NCI-H2171 treated with DMSO at 0.1 percent for 48 hours (cell line): ENCODE measurements at regions not wholly inside any gene's neighbourhood (a gene's known extent, or its start where the extent isn't known, plus 50 kb on each side); places are given as distances from the start of the nearest gene placed in this dataset.

Source experiments
- DNase-seq: peaks from one replicate; lab custom pipeline; 2025; lab: John Stamatoyannopoulos, UW

DNA sequence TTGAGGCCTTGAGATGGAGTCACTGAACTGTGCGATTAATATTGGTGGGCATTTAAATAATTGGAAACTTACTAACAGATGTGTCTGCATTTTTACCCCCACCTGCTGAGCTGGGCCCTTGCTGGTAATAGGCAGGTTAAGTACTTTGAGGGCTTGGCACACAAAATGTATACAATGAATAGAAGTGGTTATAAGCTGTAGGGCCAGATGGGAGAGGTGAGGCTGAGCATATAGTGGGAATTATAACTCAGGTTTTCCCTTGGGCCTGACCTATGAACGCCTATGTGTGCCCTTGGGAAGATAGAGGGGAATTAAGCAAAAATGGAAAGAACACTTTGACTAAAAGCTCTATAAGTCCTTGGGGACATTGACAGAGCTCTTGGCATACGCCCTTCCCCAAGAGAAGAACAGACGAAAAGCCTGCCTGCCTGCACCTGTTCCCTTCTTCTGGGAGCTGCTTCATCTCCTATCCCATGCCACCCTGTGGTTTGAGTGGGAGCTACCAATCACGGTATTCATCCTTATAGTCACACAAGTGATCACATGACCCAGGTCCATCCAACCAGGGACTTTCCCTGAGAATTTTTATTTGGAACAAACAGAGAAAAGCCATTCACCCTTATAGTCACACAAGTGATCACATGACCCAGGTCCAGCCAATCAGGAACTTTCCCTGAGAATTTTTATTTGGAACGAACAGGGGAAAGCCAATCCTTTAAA, 260.7 kb upstream of the CSF3R start:
- DNase-seq = peak; percentile 95

DNA sequence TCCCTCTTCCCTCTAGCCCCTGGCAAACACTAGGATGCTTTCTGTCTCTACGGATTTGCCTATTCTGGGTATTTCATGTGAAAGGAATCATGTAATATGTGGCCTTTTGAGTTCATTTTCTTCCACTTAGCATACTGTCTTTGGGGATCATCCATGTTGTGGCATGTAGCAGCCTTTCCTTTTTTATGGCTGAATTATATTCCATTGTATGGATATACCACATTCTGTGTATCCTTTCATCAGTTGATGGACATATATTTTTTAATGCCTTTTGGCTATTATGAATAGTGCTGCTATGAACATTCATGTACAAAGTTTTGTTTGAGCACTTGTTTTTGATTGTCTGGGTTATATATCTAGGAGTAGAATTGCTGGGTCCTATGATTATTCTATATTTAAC, 258.4 kb upstream of the CSF3R start:
- no peak for DNase-seq

DNA sequence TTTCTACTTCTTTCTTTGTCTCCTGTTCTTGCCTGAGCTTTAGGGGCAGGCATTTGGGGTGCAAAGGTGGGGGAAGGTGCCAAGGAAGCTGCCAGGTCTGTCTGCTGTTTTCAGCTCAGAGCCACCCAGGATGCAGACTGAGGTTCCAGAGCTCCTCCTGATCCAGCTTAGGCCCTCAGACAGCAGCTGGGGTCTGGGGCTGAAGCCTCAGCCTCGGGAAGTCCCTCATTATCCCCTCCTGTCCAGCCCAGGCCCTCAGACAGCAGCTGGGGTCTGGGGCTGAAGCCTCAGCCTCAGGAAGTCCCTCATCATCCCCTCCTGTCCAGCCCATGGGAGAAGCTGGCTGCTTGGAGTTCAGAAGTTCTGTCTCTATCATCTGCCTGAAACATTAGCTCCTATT, 257.7 kb upstream of the CSF3R start:
- no peak for DNase-seq

DNA sequence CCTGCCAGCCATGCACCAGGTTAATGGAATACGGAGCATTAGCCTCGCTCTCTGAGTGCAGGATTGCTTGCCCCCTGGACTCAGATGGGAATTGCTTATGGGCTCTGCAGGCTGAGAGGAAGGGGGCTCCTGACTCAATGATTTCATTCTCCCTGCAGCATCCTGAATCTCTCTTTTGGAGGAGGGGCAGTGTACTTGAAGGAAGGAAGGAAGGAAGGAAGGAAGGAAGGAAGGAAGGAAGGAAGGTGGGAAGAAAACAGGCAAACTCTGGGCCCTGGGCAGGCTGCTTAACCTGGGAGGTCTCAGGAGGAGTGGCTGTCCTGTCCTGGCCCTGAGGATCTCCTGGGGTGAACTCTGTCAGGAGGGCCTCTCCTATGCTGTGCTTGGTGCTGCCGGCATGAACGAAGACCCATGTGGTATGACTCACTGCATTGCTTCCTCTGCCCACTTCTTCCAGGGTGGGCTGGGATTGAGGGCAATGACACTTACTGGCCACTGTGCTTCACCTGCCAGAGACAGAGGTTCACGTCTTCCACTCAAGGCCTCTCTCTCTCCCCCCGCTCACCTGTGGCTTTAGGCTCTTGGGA, 257.1 kb upstream of the CSF3R start:
- DNase-seq = no peak

DNA sequence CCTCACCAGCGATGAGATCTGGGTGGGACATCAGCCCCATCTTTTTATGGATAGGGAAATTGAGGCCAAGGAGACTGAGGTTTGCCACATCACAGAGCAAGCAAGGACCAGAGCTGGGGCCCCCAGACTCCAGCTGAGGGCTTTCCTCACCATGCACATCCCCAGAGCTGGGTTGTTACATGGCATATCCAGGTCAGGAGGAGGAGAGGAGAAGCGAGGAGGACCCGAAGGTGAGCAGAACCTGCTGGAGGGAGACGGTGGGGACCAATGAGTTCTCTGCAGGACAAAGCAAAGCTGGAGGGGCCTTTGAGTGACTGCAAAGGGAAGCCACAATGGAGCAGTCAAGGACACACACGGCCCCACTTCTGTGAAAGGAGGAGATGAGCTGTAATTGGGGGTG, 255.5 kb upstream of the CSF3R start:
- DNase-seq = no peak

DNA sequence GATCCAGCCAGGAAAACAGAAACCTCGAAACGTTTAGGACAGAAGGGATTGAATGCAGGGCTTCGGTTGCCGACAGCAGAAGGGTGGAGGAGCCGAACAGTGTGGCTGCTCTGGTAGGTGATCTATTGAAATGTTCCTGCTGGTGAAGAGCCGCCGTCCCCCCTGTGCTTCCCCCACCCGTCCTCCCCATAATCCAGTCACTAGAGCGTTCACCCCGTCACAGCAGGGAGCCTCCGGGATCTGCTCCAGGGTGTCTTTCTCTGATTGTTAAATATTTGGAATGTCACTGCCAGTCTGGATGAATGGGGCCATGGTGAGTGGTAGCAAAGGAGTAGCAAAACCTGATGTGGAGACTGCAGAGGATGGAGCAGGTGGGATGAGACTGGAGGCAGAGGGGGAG, 255.1 kb upstream of the CSF3R start:
- no peak for DNase-seq

DNA sequence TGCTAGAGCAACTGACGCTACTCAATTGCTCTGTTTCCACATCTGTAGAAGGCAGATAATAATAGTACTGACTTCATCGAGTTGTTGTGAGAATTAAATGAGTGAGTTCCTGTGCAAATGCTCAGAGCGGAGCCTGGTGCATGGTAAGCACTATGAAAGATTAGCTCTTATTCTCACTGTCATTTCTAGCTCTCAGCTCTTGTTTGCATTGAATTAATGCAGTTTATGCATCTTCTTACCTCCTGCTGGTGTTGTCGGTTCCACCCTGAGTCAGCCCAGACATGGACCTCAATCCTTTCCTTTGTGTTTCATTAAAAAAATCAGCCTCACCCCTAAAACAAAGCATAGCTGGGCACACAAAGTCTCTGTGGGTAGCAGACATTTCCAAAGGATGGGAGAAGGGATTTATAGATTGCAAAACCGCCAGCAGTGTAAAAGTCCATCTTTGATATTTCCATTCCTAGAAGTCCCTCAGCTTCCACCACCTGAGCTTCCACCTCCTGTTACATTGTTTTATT, 254.4 kb upstream of the CSF3R start:
- no peak for DNase-seq

DNA sequence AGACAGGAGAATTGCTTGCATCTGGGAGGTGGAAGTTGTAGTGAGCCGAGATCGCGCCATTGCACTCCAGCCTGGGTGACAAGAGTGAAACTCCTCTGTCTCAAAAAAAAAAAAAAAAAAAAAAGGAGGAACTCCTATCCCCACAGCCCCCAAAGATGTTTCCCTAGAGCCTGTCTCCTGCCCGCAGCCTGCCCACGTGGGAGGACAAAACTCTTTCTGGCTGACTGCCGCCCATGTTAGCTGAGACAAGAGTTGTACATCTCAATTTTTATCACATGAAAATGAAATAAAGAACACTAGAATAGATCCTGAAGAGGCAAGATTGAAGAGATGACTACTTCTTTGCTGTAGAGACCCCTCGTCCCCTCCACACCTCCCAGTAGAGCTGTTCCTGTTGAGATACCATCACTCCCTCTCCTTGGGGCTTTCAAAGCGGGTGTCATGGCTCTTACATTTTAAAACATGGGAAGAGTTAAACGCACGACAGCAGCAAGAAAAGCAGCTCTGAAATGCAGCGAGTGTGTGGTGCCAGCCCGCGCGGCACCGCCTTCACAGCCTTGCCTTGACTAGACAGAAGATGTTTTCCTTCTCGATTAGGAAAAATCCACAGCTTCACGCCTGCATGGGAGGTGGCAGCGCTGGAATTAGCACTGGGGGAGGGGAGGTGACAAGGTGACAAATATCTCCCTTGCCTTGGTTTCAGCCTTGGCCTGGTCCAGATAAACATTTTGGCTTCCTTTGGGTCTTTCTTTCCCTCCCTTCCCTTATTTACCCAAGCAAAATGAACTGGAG, 253.4 kb upstream of the CSF3R start:
- no peak for DNase-seq

DNA sequence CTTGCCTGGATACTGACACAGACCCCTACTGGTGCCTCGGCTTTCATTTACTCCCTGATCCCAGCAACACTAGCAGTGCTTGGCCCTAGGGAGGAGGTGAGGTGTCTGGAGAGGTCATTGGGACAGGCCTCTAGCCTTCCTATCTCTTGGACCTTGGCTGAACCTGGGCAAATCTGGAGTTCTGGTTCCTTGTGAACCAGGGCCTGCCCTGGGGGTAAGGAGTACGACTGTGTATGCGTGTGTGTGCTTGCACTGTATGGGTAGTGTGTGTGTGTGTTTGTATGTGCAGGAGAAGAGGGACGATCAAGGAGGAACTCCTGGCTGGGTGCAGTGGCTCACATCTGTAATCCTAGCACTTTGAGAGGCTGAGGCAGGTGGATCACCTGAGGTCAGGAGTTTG, 252.7 kb upstream of the CSF3R start:
- DNase-seq = no peak

DNA sequence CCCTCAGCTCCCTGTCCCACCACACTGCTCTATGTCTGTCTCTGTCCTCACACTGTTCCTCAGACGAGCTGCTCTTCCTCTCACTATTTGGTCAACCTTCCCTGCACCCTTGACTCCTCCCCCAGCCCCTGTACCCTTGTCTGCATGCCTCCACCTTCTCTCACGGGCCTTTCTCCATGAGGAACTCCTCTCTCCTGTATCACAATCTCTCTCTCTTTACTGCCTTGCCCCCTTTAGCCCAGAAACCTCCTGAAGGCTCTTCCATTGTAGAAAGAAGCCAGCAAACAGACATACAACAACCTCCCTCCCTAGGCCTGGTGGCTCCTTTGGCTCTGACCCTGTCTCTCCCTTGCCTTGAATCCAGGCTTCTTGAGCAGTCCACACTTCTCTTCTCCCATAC, 251.6 kb upstream of the CSF3R start:
- no peak for DNase-seq

DNA sequence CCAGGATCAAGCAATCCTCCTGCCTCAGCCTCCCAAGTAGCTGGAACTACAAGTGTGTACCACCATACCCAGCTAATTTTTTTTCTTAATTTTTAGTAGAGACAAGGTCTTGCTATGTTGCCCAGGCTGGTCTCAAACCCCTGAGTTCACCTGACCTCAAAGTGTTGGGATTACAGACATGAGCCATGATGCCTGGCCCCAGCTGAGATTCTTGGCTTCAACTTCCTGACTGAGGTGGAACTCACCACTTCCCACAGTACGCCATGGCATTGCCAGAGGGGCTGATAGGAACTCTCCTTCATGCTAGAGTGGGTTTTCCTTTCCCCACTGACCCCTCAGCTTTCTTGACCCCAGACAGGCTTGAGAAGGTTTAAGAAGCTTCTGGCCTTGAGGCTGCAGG, 251.0 kb upstream of the CSF3R start:
- no peak for DNase-seq

DNA sequence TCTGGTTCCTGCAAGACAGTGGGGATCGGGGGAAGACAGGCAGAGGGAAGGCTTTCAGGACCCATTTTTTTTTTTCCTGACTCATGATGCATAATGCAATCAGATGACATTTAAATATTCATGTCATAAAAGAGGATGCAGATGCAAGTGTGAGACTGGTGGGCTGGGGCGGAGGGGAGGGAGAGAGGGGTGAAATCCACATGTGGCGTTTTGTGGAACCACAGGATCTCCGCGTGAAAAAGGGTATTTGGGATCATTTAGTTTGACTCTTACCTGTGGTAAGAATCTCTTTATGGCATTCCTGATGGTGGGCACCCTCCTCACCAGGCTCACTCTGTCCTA, 249.3 kb upstream of the CSF3R start:
- no peak for DNase-seq

DNA sequence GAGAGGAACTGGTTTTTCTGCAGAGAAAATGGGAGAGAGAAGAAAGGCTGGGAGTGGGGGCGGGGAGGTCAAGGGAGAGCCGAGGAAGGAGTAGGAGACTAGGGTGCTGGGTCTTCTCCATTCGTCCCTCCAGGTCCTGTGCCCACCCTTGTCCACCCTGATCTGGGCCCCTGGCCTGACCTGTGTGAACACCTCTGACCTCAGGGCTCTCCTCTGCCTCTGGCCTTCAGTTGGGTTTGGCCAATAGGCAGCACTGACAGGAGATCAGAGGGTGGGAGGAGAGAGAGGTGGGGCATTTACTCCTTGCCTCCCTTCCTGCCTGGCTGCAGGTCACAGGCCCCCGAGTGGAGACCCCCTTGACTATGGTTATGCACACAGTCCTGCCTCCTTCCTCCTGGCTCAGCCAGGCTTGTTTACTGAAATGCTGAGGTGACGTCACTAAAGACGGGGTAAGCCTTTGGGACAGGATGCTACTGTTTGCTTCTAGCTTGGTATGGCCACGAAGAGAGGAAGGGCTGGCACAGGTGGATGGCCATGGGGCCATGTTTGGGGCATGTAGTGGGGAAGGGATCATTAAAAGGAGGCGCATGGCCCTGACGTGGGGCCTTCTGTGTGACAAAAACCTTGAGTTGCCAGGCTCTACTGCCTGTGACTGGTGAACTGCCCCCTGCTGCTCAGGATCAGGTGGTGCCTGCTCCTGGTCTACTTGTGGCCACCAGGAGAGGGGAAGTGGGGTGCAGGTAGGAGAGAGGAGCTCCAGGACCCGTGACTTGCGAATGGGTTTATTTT, 248.7 kb upstream of the CSF3R start:
- no peak for DNase-seq

DNA sequence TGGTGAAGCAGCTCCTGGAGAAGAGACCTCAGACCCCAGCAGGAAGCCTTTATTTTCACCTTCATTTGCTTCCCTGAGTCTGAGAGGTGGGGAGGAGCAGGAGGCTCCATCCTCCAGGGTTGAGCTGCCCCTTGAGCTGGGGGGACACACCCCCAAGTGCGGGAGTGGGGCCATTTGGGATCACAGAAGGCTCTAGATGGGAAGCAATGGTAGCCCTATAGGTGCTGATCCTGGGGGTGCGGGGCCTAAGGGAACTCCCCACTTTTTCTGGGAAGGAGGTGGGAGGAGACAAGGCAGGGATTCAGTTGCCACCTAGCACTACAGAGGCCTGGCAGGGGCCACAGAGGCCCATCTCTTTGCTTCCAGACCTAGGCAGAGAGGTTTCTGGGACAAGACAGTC, 247.9 kb upstream of the CSF3R start:
- no peak for DNase-seq

DNA sequence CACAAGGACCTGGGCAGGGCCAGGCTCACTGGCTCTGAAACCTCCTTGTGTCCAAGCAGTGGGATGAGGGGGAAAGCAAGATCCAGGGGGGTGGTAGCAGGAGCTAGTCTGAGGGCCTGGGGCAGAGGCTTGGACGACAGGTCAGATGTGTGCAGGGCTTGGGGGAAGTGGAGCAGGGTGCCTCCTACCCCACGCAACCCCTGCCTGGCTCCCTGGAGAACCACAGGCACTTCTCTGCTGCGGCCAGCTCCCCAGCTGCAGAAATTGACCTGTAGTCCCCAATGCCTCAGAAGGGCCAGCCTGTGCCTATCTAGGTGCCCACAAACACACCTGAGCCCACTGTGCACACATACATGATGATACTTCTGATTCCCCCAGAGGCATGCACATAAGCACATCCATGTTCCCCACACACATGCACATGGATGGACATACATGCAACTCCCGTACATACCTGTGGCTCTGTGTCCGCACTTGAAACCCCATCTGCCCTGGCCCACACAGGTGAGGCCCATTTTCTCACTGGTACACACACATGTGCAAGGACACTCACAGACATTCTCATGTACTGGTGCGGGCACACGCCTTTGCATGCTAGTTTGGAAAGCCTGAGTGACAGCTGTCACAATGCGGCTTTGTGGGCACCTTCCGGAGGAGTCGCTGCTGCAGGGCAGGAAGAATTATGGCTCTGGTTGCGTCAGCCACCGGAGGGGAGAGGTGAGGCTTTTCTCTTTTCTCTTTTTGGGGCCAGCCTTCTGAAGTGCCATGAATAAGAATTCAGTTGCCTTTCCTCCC, 247.2 kb upstream of the CSF3R start:
- no peak for DNase-seq

DNA sequence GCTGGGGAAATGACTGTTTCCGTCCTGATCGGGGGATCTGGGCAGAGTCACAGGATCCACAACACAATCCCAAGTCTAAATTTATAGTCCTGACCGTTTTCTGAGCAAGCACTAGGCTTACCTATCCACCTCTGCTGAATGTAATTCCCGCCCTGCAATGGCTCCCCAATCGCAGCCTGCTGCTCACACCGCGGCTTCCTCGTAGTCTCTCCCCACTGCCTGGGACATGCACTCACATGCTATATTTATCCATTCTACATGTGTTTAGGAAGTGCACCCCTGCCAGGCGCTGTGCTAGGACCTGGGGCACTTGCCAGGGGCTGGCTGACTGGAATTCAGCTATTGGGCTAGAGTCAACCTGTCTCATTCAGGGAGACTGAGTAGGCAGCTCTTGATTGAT, 246.6 kb upstream of the CSF3R start:
- DNase-seq = no peak

DNA sequence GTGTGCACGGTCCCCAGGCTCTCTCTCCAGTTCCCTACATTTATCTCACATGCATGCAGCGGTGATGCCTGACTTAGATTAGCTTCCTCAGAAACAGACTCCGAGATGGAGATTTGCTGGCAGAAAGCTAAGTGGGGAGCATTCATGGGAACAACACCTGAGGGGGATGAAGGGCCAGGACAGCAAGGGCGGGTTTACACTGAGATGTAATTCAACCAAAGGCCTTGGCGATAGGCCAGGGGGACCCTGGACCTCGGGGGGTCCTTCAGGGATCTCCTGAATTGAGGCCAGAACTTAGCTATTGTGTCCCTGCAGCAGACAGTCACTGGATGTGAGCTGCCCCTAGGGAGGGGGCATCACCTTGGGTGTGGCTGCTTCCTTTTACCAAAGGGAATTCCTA, 246.1 kb upstream of the CSF3R start:
- DNase-seq = no peak

DNA sequence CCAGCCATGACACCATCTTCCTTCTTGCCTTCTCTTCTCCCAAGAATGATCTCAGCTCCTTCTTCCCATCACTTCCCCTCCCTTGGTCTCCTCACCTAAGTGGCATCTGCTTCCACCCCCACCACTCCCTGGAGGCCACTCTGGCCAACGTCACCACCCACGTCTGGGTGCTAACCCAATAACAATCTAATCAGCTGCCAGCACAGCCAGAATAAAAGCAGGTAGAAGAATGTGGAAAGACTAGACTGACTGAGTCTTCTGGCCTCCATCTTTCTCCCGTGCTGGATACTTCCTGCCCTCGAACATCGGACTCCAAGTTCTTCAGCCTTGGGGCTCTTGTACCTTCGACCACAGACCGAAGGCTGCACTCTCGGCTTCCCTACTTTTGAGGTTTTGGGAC, 245.3 kb upstream of the CSF3R start:
- no peak for DNase-seq

DNA sequence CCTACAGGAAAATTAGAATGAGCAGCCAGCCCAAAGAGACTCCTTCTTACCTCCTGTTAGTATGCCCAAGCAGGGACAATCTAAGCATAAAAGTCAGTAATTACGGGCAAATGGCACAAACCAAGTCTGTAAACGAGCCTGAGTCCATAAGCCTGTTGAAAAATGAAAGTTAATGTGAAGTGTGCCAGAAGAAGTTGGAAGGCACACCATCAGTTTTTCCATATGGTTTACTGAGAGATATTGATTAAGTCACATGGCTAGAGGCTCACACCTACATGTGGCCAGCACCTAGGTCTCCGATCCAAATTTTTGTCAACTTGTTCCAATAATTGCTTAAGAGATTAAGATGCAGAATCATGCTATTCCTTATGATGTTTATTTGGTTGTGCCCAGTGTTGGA, 242.4 kb upstream of the CSF3R start:
- no peak for DNase-seq

DNA sequence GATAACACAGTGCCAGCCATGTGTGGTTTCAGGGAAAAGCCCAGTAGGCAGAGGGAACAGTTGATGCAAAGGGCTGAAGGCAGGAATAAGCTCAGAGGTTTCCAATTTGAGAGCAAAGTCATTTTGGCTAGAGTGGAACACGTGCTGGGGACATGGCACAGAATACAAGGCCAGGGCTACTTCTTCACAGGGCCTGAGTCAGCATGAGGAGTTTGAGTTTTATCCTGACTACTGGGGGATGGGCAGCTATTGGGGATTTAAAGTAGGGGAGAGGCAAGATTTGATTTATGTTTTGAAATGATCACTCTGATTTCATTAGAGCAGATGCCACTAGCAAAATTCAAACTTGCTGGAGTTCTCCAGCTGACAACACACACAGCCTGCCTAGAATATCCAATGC, 241.1 kb upstream of the CSF3R start:
- no peak for DNase-seq

DNA sequence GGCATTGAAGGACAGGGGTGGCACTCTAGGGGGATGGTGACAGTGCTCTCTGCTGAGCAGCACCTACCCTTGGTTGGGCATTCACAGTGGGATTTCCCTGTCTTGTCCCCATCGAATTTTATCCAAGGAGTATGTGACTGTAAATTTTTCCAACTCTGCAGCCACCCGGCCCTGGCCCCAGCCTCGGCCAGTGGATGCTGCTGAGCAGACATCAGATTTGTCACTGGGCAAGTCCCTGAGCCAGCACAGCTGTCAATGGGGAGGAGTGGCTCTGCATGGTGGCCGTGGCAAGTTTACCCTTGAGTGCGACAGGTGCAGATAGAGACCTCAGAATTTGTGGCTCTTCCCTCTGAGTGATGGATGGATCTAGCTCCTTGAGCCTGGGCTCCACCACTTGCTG, 240.2 kb upstream of the CSF3R start:
- no peak for DNase-seq

DNA sequence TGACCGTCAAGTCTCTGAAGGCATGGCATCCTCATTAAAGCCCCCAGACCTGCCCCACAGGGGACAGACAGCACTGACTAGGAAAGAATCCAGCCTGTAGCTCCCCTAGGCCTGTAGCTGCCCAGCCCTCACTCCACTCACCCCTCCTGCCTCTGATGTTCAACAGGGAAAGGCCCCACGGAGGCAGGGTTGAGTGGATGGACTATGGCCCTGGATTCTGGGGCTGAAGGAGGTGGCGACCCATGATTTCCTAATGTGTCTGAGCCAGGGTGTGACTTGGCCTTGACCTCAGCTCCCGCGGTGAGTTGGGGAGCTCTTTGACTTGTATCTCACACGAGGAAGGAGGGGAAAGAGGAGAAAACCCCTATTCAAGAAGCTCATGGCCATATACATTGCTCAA, 238.5 kb upstream of the CSF3R start:
- no peak for DNase-seq
